ENCODE measurements at regions not wholly inside any gene's neighbourhood (a gene's known extent, or its start where the extent isn't known, plus 50 kb on each side); places are given as distances from the start of the nearest gene placed in this dataset.

- BruUV-seq (replicated peaks) = no TSS peak
- no peak overlapping the region for H3K4me2 ChIP-seq (ENCODE audit: insufficient read depth, low read length)
- no peak for DNase-seq (ENCODE audit: extremely low read depth in 1 of 4, low spot score in 3 of 4)
- no peak overlapping the region for H3K9ac ChIP-seq (ENCODE audit: insufficient read depth in 1 of 2, low read depth in 2 of 2, low read length in 2 of 2)
- H2AFZ ChIP-seq (ENCODE audit: low read depth, low read length) = no peak overlapping the region
- H4K20me1 ChIP-seq (replicated peaks; ENCODE audit: control insufficient read depth, insufficient read depth, low read length) = no peaks in the 10 kb centered on the region
- no peaks in the 10 kb centered on the region for H3K4me1 ChIP-seq (replicated peaks in 1 of 2; ENCODE audit: control insufficient read depth in 2 of 2, insufficient read depth in 2 of 2, low read length in 2 of 2)
- no peak overlapping the region for H3K27ac ChIP-seq (ENCODE audit: extremely low read depth, low read depth, low read length)
- H3K36me3 ChIP-seq (ENCODE audit: control insufficient read depth, insufficient read depth, low read length) = no peaks in the 10 kb centered on the region
- no peaks in the 10 kb centered on the region for H3K79me2 ChIP-seq (ENCODE audit: control insufficient read depth, insufficient read depth, low read length)
- 0% methylated on average over 1 of the region's 1 CpG for WGBS (ENCODE audit: insufficient coverage, low coverage, missing lambda C conversion rate)
- FAIRE-seq = no peak
- ChIA-PET POLR2A (no interaction called here), CTCF (ENCODE audit: low intra/inter-chr PET ratio) (no interaction called here)
- in situ Hi-C loops (cut with MboI) = no loop called here
- TF ChIP-seq TSC22D4 (tag; IDR thresholded peaks at IDR 0.05) (no peak), ZFP1 (CRISPR knock-in tag; IDR thresholded peaks at IDR 0.05) (no peak), WHSC1 (IDR thresholded peaks at IDR 0.05; ENCODE audit: low read length) (no peak), HDAC2 (IDR thresholded peaks at IDR 0.05) (no peak), CBX8 (IDR thresholded peaks at IDR 0.05; ENCODE audit: borderline replicate concordance, extremely low read depth, low read depth, low read length, poor library complexity, severe bottlenecking) (no peak), MTA1 (IDR thresholded peaks at IDR 0.05; ENCODE audit: borderline replicate concordance) (no peak), STAT5A (IDR thresholded peaks at IDR 0.05; ENCODE audit: borderline replicate concordance, low read length) (no peak), HDAC8 (tag; IDR thresholded peaks at IDR 0.05) (no peak), PTBP1 (IDR thresholded peaks at IDR 0.05; ENCODE audit: low read depth, low read length) (no peak)
- no peaks in the 10 kb centered on the region for H3K9me3 ChIP-seq (replicated peaks; ENCODE audit: control insufficient read depth, insufficient read depth, low read depth, low read length)
- H3K4me3 ChIP-seq = no peak overlapping the region
- ATAC-seq = no peak
- H3K27me3 ChIP-seq (ENCODE audit: control insufficient read depth in 2 of 2, insufficient read depth in 2 of 2, low read length in 2 of 2) = no peaks in the 10 kb centered on the region
- H3K9me1 ChIP-seq (ENCODE audit: control insufficient read depth, insufficient read depth, low read length) = no peaks in the 10 kb centered on the region
- intact Hi-C loops (cut with micrococcal nuclease) = no loop called here
Observed at GRCh38 chr12:60997869-60998378, 1262.3 kb upstream of the USP15 start.

Data from K562 (cell line).